WTC11 (cell line): ENCODE measurements at regions not wholly inside any gene's neighbourhood (a gene's known extent, or its start where the extent isn't known, plus 50 kb on each side); places are given as distances from the start of the nearest gene placed in this dataset.

ENCODE experiments used
- ATAC-seq: fragments of 200-7000 bp; cut with Tn5 transposase; 2 replicates; pipeline ENCODE4 v1.10.0; 2021; ENCODE audit warnings: mild to moderate bottlenecking, moderate library complexity
- CTCF ChIA-PET: fragments of 300-600 bp; sonication (Branson Sonifier 250); formaldehyde crosslinking; loops from one replicate; lab custom pipeline; 2021; ENCODE audit warnings: antibody characterized with exemption; lab: Charles Lee
- POLR2A ChIA-PET: fragments of 350-600 bp; sonication (Branson Sonifier 250); formaldehyde crosslinking; loops from one replicate; lab custom pipeline; 2021; ENCODE audit warnings: antibody characterized with exemption; lab: Charles Lee
- DNase-seq: peaks from one replicate; pipeline ENCODE4 v3.0.0; 2021; ENCODE audit warnings: low spot score
- H3K27ac Mint-ChIP-seq: 2 replicates; pipeline ENCODE4 v1.8.0; 2021; ENCODE audit warnings: mixed read lengths
- H3K27me3 Mint-ChIP-seq: 2 replicates; pipeline ENCODE4 v1.8.0; 2021; ENCODE audit warnings: low read depth, mild to moderate bottlenecking, moderate library complexity, mixed read lengths
- H3K36me3 Mint-ChIP-seq: 2 replicates; pipeline ENCODE4 v1.8.0; 2021; ENCODE audit warnings: mixed read lengths
- H3K4me1 Mint-ChIP-seq: 2 replicates; pipeline ENCODE4 v1.8.0; 2022; ENCODE audit warnings: mixed read lengths
- H3K4me3 Mint-ChIP-seq: 2 replicates; pipeline ENCODE4 v1.8.0; 2021; ENCODE audit warnings: mild to moderate bottlenecking, moderate library complexity, mixed read lengths
- H3K9me3 Mint-ChIP-seq: 2 replicates; pipeline ENCODE4 v1.8.0; 2021; ENCODE audit warnings: mixed read lengths
- ATF1 ChIP-seq: sonication (generic); formaldehyde crosslinking; IDR thresholded peaks from 2 replicates; pipeline ENCODE4 v1.8.1; 2023; ENCODE audit warnings: mild to moderate bottlenecking, moderate library complexity, missing genetic modification reagents
- E2F1 ChIP-seq: sonication (generic); formaldehyde crosslinking; IDR thresholded peaks from 2 replicates; pipeline ENCODE4 v1.8.0; 2022; ENCODE audit warnings: mild to moderate bottlenecking, missing genetic modification reagents
- EMX1 ChIP-seq: fragments of 250-450 bp; sonication (Bioruptor Pico); IDR thresholded peaks from 2 replicates; pipeline ENCODE4 v1.8.0; 2021; ENCODE audit warnings: mild to moderate bottlenecking
- FOXP1 ChIP-seq: sonication (generic); formaldehyde crosslinking; IDR thresholded peaks from 2 replicates; pipeline ENCODE4 v1.8.0; 2022; ENCODE audit warnings: missing genetic modification reagents, mild to moderate bottlenecking, moderate library complexity, borderline replicate concordance
- GTF2I ChIP-seq: fragments of 250-450 bp; sonication (Bioruptor Pico); conservative IDR thresholded peaks from 2 replicates; pipeline ENCODE4 v1.4.0; 2021; ENCODE audit warnings: mild to moderate bottlenecking
- HMGA2 ChIP-seq: fragments of 250-450 bp; sonication (Bioruptor Pico); IDR thresholded peaks from 2 replicates; pipeline ENCODE4 v1.4.0; 2021; ENCODE audit warnings: mild to moderate bottlenecking, moderate library complexity
- HMGXB4 ChIP-seq: sonication (generic); formaldehyde crosslinking; IDR thresholded peaks from 2 replicates; pipeline ENCODE4 v1.8.1; 2023; ENCODE audit warnings: mild to moderate bottlenecking, moderate library complexity, missing genetic modification reagents
- IRF1 ChIP-seq: sonication (generic); formaldehyde crosslinking; IDR thresholded peaks from 2 replicates; pipeline ENCODE4 v1.8.0; 2023; ENCODE audit warnings: missing genetic modification reagents
- JAZF1 ChIP-seq: fragments of 250-450 bp; sonication (Bioruptor Pico); IDR thresholded peaks from 2 replicates; pipeline ENCODE4 v1.9.0; 2021; ENCODE audit warnings: moderate library complexity, mild to moderate bottlenecking, inconsistent platforms
- JUN ChIP-seq: sonication (generic); formaldehyde crosslinking; IDR thresholded peaks from 2 replicates; pipeline ENCODE4 v1.8.0; 2023; ENCODE audit warnings: mild to moderate bottlenecking, missing genetic modification reagents
- MLX ChIP-seq: sonication (generic); formaldehyde crosslinking; IDR thresholded peaks from 2 replicates; pipeline ENCODE4 v1.8.1; 2023; ENCODE audit warnings: mild to moderate bottlenecking, missing genetic modification reagents, moderate library complexity
- MXD4 ChIP-seq: fragments of 250-450 bp; sonication (Bioruptor Pico); IDR thresholded peaks from 2 replicates; pipeline ENCODE4 v1.8.0; 2021; ENCODE audit warnings: mild to moderate bottlenecking, moderate library complexity, borderline replicate concordance
- NFE2L1 ChIP-seq: sonication (generic); formaldehyde crosslinking; IDR thresholded peaks from 2 replicates; pipeline ENCODE4 v1.8.1; 2023; ENCODE audit warnings: missing genetic modification reagents
- NR1H2 ChIP-seq: sonication (generic); formaldehyde crosslinking; IDR thresholded peaks from 2 replicates; pipeline ENCODE4 v1.9.0; 2021; ENCODE audit warnings: mild to moderate bottlenecking, moderate library complexity, missing genetic modification reagents
- NR3C1 ChIP-seq: sonication (generic); formaldehyde crosslinking; conservative IDR thresholded peaks from 2 replicates; pipeline ENCODE4 v1.8.1; 2023; ENCODE audit warnings: low read depth, mild to moderate bottlenecking, missing genetic modification reagents
- SMAD3 ChIP-seq: sonication (generic); formaldehyde crosslinking; IDR thresholded peaks from 2 replicates; pipeline ENCODE4 v1.8.0; 2022; ENCODE audit warnings: missing genetic modification reagents, mild to moderate bottlenecking, borderline replicate concordance
- TCF7 ChIP-seq: sonication (generic); formaldehyde crosslinking; IDR thresholded peaks from 2 replicates; pipeline ENCODE4 v1.8.0; 2022; ENCODE audit warnings: mild to moderate bottlenecking, low read depth, missing genetic modification reagents, moderate library complexity
- TEAD1 ChIP-seq: sonication (generic); formaldehyde crosslinking; IDR thresholded peaks from 2 replicates; pipeline ENCODE4 v1.8.0; 2022; ENCODE audit warnings: mild to moderate bottlenecking, missing genetic modification reagents
- TEAD4 ChIP-seq: sonication (generic); formaldehyde crosslinking; IDR thresholded peaks from 2 replicates; pipeline ENCODE4 v1.8.0; 2022; ENCODE audit warnings: mild to moderate bottlenecking, missing genetic modification reagents
- TP53 ChIP-seq: sonication (generic); formaldehyde crosslinking; IDR thresholded peaks from 2 replicates; pipeline ENCODE4 v1.8.1; 2023; ENCODE audit warnings: mild to moderate bottlenecking, missing genetic modification reagents
- USF2 ChIP-seq: sonication (generic); formaldehyde crosslinking; IDR thresholded peaks from 2 replicates; pipeline ENCODE4 v1.8.1; 2023; ENCODE audit warnings: mild to moderate bottlenecking, missing genetic modification reagents, moderate library complexity
- ZBTB43 ChIP-seq: sonication (generic); formaldehyde crosslinking; IDR thresholded peaks from 2 replicates; pipeline ENCODE4 v1.8.1; 2023; ENCODE audit warnings: mild to moderate bottlenecking, missing genetic modification reagents
- ZMAT4 ChIP-seq: fragments of 250-450 bp; sonication (Bioruptor Pico); IDR thresholded peaks from 2 replicates; pipeline ENCODE4 v1.9.0; 2021; ENCODE audit warnings: mild to moderate bottlenecking
- ZNF317 ChIP-seq: sonication (generic); formaldehyde crosslinking; IDR thresholded peaks from 2 replicates; pipeline ENCODE4 v1.8.1; 2023; ENCODE audit warnings: low read depth, mild to moderate bottlenecking, moderate library complexity, missing genetic modification reagents, borderline replicate concordance

GRCh38 chr12:116389326-116389725, 111.8 kb upstream of the MED13L start (continued):
- no peak for TF ChIP-seq IRF1
- no peak for TF ChIP-seq HMGA2
- TF ChIP-seq TP53 (CRISPR knock-in tag) = no peak
- no peak for TF ChIP-seq ATF1 (CRISPR knock-in tag)
- TF ChIP-seq TEAD4 (CRISPR knock-in tag) = no peak
- TF ChIP-seq TEAD1 (CRISPR knock-in tag) = no peak
- no peak for TF ChIP-seq NR1H2

GRCh38 chr12:116389990-116390389, 112.5 kb upstream of the MED13L start:
- H3K36me3 Mint-ChIP-seq = 0 out of 2 replicates have a peak, but pooled peaks cover 2% of the 10 kb centered on the region
- CTCF ChIA-PET = no interaction called here

GRCh38 chr12:116390401-116391335, 113.2 kb upstream of the MED13L start:
- H3K27ac Mint-ChIP-seq = no peak overlapping the region
- H3K4me1 Mint-ChIP-seq = peaks cover 3% of the 10 kb centered on the region
- H3K9me3 Mint-ChIP-seq = peaks cover 4% of the 10 kb centered on the region
- ChIA-PET CTCF (interaction anchor here (0.6 to 1.2 kb wide), 2 partner anchors 21 to 288 kb away, joined by 3 to 4 read pairs; no protein-coding TSS in a partner anchor), POLR2A (no interaction called here)
- no peak overlapping the region for H3K4me3 Mint-ChIP-seq
- H3K36me3 Mint-ChIP-seq = 0 out of 2 replicates have a peak, but pooled peaks cover 2% of the 10 kb centered on the region
- ATAC-seq (no peak), DNase-seq (no peak)
- H3K27me3 Mint-ChIP-seq = no peaks in the 10 kb centered on the region
- TF ChIP-seq TEAD4 (CRISPR knock-in tag) = no peak
- no peak for TF ChIP-seq USF2 (CRISPR knock-in tag)
- TF ChIP-seq JUN (CRISPR knock-in tag) = no peak
- no peak for TF ChIP-seq NFE2L1 (CRISPR knock-in tag)
- no peak for TF ChIP-seq GTF2I (CRISPR knock-in tag)
- no peak for TF ChIP-seq ZNF317 (CRISPR knock-in tag)
- no peak for TF ChIP-seq SMAD3 (CRISPR knock-in tag)
- no peak for TF ChIP-seq TCF7

More at GRCh38 chr12:116389990-116390389, 112.5 kb upstream of the MED13L start:
- DNase-seq = no peak
- H3K4me3 Mint-ChIP-seq = no peak overlapping the region
- peaks cover 8% of the 10 kb centered on the region for H3K4me1 Mint-ChIP-seq
- no peak for ATAC-seq
- no peak overlapping the region for H3K27ac Mint-ChIP-seq
- TF ChIP-seq MXD4 (no peak), TEAD1 (CRISPR knock-in tag) (no peak), MLX (CRISPR knock-in tag) (no peak), TEAD4 (CRISPR knock-in tag) (no peak), ZMAT4 (CRISPR knock-in tag) (no peak)
- H3K9me3 Mint-ChIP-seq = peaks cover 4% of the 10 kb centered on the region
- POLR2A ChIA-PET = no interaction called here
- no peaks in the 10 kb centered on the region for H3K27me3 Mint-ChIP-seq

- POLR2A ChIA-PET = no interaction called here
- ATAC-seq (no peak), DNase-seq (no peak)
- H3K4me3 Mint-ChIP-seq = no peak overlapping the region
- H3K27me3 Mint-ChIP-seq = no peaks in the 10 kb centered on the region
- no peak overlapping the region for H3K27ac Mint-ChIP-seq
- peaks cover 4% of the 10 kb centered on the region for H3K9me3 Mint-ChIP-seq
- no peaks in the 10 kb centered on the region for H3K4me1 Mint-ChIP-seq
- CTCF ChIA-PET = interaction anchor here (0.6 to 1.2 kb wide), 2 partner anchors 20 to 287 kb away, joined by 3 to 4 read pairs; no protein-coding TSS in a partner anchor
- 0 out of 2 replicates have a peak, but pooled peaks cover 2% of the 10 kb centered on the region for H3K36me3 Mint-ChIP-seq
- TF ChIP-seq HMGXB4 (no peak), E2F1 (CRISPR knock-in tag) (no peak), FOXP1 (CRISPR knock-in tag) (no peak), NR3C1 (no peak), ZBTB43 (no peak), MXD4 (no peak), EMX1 (no peak), JAZF1 (CRISPR knock-in tag) (no peak)
These were observed 114.0 kb upstream of the MED13L start for GRCh38 chr12:116391501-116391900.
